GM12892 (cell line): ENCODE measurements at regions not wholly inside any gene's neighbourhood (a gene's known extent, or its start where the extent isn't known, plus 50 kb on each side); places are given as distances from the start of the nearest gene placed in this dataset.

Experiments
- POLR2A ChIP-seq: IDR thresholded peaks from 2 replicates; pipeline ENCODE4 v1.6.1; 2011; ENCODE audit warnings: low read depth, low read length, control low read depth
- POLR2AphosphoS5 ChIP-seq: IDR thresholded peaks from 2 replicates; pipeline ENCODE4 v1.6.1; 2011; ENCODE audit warnings: low read depth, low read length, control low read depth
- TAF1 ChIP-seq: IDR thresholded peaks from 2 replicates; pipeline ENCODE4 v1.6.1; 2011; ENCODE audit warnings: low read depth, mild to moderate bottlenecking, control low read depth, low read length, borderline replicate concordance

DNA sequence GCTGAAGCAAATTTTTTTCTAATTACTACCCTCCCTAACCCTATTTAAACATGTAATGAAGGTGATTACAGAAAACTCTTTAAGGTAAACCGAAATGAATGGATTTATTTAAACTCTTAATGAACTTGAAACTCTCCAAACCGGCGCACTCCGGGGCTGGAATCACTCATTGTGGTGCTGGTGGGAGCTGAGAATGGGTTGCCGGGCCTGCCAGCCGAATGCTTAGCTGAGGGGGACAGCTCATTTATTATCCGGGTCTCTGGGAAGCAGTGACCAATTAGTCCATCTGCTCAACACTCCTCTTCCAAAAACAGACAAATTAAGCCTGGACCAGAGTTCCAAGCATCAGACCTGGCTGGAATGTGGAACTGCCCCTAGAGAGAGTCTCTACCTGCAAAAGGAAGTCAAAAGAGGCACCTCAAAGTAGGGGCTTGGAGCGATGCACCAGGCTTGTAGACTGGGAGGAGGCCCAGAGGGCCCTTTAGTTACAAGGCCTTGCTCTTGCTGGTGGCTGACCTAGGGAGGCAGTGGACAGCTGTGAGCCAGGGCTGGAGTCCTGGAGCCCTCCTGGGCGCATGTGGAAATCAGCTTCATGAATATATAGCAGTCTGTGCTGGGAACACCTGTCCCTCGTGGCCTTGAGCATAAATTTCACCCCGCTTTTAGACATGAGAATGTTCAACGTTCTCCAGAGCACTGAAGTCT, 320.7 kb downstream of the AJAP1 start:
- TF ChIP-seq POLR2A: no peak
- no peak for TF ChIP-seq POLR2AphosphoS5
- TF ChIP-seq TAF1: no peak
